ENCODE measurements at regions not wholly inside any gene's neighbourhood (a gene's known extent, or its start where the extent isn't known, plus 50 kb on each side); places are given as distances from the start of the nearest gene placed in this dataset.

DNA sequence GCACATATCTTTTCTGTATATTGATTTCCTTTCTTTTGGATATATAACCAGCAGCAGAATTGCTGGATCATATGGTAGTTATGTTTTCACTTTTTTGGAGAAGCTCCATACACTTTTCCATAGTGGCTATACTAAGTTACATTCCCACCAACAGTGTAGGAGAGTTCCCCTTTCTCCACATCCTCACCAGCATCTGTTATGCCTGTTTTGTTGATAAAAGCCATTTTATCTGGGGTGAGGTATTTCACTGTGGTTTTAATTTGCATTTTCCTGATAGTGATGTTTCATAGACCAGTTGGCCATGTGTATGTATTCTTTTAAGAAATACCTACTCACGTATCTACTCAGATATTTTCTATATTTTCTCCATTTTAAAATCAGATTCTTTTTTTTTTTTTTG is 419.3 kb upstream of the FAT3 start:
- Histone ChIP-seq H3K4me1 (ENCODE audit: insufficient read depth) (no peaks in the 10 kb centered on the region), H3K4me3 (no peak overlapping the region), H3K27me3 (no peaks in the 10 kb centered on the region), H3K36me3 (no peaks in the 10 kb centered on the region), H3K9me3 (no peaks in the 10 kb centered on the region), H3K27ac (no peak overlapping the region)
- 88 to 97% (median 91%) methylated on average over 1 of the region's 1 CpG for WGBS, 3 donors
- DNase-seq = no peak
- intact Hi-C loops (cut with DNase I) = no loop called here
- TF ChIP-seq, protein P1, sequence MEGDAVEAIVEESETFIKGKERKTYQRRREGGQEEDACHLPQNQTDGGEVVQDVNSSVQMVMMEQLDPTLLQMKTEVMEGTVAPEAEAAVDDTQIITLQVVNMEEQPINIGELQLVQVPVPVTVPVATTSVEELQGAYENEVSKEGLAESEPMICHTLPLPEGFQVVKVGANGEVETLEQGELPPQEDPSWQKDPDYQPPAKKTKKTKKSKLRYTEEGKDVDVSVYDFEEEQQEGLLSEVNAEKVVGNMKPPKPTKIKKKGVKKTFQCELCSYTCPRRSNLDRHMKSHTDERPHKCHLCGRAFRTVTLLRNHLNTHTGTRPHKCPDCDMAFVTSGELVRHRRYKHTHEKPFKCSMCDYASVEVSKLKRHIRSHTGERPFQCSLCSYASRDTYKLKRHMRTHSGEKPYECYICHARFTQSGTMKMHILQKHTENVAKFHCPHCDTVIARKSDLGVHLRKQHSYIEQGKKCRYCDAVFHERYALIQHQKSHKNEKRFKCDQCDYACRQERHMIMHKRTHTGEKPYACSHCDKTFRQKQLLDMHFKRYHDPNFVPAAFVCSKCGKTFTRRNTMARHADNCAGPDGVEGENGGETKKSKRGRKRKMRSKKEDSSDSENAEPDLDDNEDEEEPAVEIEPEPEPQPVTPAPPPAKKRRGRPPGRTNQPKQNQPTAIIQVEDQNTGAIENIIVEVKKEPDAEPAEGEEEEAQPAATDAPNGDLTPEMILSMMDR (IDR thresholded peaks at IDR 0.05) = no peak
- TF ChIP-seq EP300 (IDR thresholded peaks at IDR 0.05) (no peak), POLR2A (IDR thresholded peaks at IDR 0.05) (no peak)

DNA sequence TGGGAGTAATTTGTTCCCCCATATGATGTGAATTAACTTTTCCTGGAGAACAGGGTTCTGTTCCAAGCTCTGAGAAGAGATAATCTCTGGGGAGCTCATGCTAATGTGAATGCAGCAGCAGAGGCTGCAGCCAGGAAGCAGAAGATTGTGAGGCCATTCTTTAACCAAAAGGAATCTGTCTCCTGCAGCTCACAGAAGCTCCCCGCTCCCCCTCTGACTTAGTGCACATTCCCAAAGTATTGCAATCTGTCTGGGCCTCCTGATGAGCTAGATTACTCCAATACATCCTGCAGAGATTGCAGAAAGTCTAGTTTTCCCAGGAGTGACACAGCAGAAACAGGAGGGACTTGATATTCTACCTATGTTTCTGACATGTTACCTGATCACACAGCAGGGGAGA is 420.6 kb upstream of the FAT3 start:
- intact Hi-C loops (cut with DNase I) = no loop called here
- Histone ChIP-seq H3K27me3 (no peaks in the 10 kb centered on the region), H3K9me3 (no peaks in the 10 kb centered on the region), H3K4me3 (no peak overlapping the region), H3K27ac (no peak overlapping the region), H3K4me1 (ENCODE audit: insufficient read depth) (no peaks in the 10 kb centered on the region), H3K36me3 (no peaks in the 10 kb centered on the region)
- 45 to 50% (median 46%) methylated on average over 1 of the region's 1 CpG for WGBS, 3 donors
- no peak for DNase-seq
- TF ChIP-seq, protein P1 (IDR thresholded peaks at IDR 0.05) = no peak
- no peak for TF ChIP-seq EP300 (IDR thresholded peaks at IDR 0.05)
- no peak for TF ChIP-seq POLR2A (IDR thresholded peaks at IDR 0.05)

DNA sequence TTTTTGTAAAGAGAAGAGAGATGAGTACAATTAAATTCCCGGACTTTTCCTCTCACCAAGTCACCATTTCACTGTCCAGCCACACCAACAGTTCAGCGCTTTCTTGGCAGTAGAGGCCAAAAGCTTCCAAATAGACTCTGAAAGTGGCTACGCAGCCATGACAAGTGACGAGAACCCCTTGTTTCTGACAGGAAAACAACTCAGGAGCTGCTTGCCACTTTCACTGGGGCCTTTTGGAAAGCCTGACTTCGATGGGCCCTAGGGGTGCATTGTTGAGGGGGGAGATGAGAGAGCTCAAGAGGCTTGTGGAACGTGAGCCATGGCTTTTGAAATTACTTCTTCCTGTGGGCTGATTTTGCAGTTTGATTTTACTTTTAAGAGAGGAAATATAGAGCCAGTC is 422.1 kb upstream of the FAT3 start:
- H3K4me1 ChIP-seq (ENCODE audit: insufficient read depth) = no peaks in the 10 kb centered on the region
- H3K9me3 ChIP-seq = no peaks in the 10 kb centered on the region
- intact Hi-C loops (cut with DNase I) = no loop called here
- no peak for DNase-seq
- TF ChIP-seq POLR2A (IDR thresholded peaks at IDR 0.05) (no peak), EP300 (IDR thresholded peaks at IDR 0.05) (no peak)
- TF ChIP-seq, protein P1 (IDR thresholded peaks at IDR 0.05) = no peak
- no peaks in the 10 kb centered on the region for H3K27me3 ChIP-seq
- H3K36me3 ChIP-seq = no peaks in the 10 kb centered on the region
- H3K4me3 ChIP-seq = no peak overlapping the region
- 74 to 89% (median 81%) methylated on average over 6 of the region's 6 CpGs for WGBS, 3 donors
- H3K27ac ChIP-seq = no peak overlapping the region

DNA sequence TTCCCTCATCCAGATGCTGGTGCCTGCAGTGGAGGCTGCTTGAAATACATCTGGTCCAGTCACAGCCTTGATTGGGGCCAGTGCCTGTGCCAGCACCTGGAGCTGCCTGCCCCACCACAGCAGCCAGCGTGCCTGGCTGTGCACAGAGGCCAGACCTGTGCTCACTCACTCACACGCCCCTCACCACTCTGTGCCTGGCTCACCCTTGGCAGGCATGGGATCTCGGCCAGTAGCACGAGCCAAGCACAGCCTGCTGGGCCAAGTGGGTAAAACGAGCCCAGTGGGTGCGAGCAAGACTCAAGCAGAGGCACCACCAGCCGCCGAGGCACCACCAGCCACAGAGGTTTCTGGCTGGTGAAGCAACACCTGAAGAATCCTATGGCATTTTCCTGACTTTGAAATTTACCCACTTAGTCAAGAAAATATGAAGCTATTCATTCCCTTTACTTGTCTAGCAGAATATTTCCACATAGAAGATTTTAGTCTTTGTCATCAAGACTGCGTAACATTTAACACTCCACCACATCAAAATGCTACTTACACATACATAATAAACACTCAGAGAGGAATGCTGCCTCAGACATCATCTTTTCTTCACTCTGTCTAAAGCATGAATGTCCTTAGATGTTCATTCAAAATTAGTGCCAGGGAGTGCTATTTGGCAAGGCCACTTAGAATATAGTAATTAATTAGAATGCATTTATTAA is 424.3 kb upstream of the FAT3 start:
- TF ChIP-seq POLR2A (IDR thresholded peaks at IDR 0.05) = no peak
- no peak for TF ChIP-seq EP300 (IDR thresholded peaks at IDR 0.05)
- TF ChIP-seq, protein P1 (IDR thresholded peaks at IDR 0.05) = no peak
- no peaks in the 10 kb centered on the region for H3K9me3 ChIP-seq
- no peaks in the 10 kb centered on the region for H3K36me3 ChIP-seq
- H3K4me3 ChIP-seq = no peak overlapping the region
- no peaks in the 10 kb centered on the region for H3K4me1 ChIP-seq (ENCODE audit: insufficient read depth)
- 89 to 92% (median 91%) methylated on average over 9 of the region's 9 CpGs for WGBS, 3 donors
- no peak overlapping the region for H3K27ac ChIP-seq
- DNase-seq = no peak
- intact Hi-C loops (cut with DNase I) = no loop called here
- no peaks in the 10 kb centered on the region for H3K27me3 ChIP-seq

All from ovary (tissue), 7 donors.